Ishikawa (cell line): ENCODE measurements at regions not wholly inside any gene's neighbourhood (a gene's known extent, or its start where the extent isn't known, plus 50 kb on each side); places are given as distances from the start of the nearest gene placed in this dataset.

Experiments
- EGR1 ChIP-seq: IDR thresholded peaks from 2 replicates; pipeline ENCODE4 v1.6.1; 2012
- EP300 ChIP-seq: IDR thresholded peaks from 2 replicates; pipeline ENCODE4 v1.6.1; 2012; ENCODE audit warnings: borderline replicate concordance
- FOXM1 ChIP-seq: IDR thresholded peaks from 2 replicates; pipeline ENCODE4 v1.6.1; 2012; ENCODE audit warnings: low read depth, borderline replicate concordance
- NFIC ChIP-seq: IDR thresholded peaks from 2 replicates; pipeline ENCODE4 v1.6.1; 2012
- TF ChIP-seq, protein P1 (sequence below): IDR thresholded peaks from 2 replicates; pipeline ENCODE4 v1.6.1; 2012

DNA sequence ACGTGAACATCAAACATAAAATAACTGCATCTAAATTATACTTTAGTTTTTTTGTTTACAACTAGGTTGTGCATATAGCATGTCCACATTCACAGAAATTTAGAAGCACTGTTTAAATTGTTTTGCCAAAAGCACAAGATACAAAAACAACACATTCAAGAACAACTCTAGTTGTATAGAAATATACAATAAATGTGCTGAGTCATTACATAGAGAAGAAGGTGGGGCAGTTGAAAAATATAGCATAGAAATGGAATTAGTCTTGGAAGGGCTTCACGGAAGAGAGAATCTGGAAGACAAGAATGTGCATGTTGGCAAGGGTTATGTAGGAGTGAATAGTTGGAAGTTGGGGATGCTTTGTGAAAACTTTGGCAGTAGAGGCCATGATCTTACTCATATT lies 239.0 kb upstream of the GLRA2 start:
- TF ChIP-seq, protein P1, sequence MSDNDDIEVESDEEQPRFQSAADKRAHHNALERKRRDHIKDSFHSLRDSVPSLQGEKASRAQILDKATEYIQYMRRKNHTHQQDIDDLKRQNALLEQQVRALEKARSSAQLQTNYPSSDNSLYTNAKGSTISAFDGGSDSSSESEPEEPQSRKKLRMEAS = no peak
- TF ChIP-seq EGR1 (no peak), FOXM1 (no peak), NFIC (no peak), EP300 (no peak)
